ENCODE measurements at regions not wholly inside any gene's neighbourhood (a gene's known extent, or its start where the extent isn't known, plus 50 kb on each side); places are given as distances from the start of the nearest gene placed in this dataset.

- no peak overlapping the region for H3K27ac ChIP-seq
- no peak for TF ChIP-seq CTCF (conservative IDR thresholded peaks at IDR 0.05)
These were observed 555.9 kb downstream of the BCL11B start for GRCh38 chr14:98716133-98716532.

GRCh38 chr14:98721061-98721460 lies 550.9 kb downstream of the BCL11B start:
- H3K27ac ChIP-seq: no peak overlapping the region
- no peak for TF ChIP-seq CTCF (conservative IDR thresholded peaks at IDR 0.05)

GRCh38 chr14:98724734-98725133 lies 547.3 kb downstream of the BCL11B start:
- no peak overlapping the region for H3K27ac ChIP-seq
- no peak for TF ChIP-seq CTCF (conservative IDR thresholded peaks at IDR 0.05)

GRCh38 chr14:98725191-98725590 lies 546.8 kb downstream of the BCL11B start:
- H3K27ac ChIP-seq: no peak overlapping the region
- TF ChIP-seq CTCF (conservative IDR thresholded peaks at IDR 0.05): no peak

GRCh38 chr14:98725676-98726075 lies 546.3 kb downstream of the BCL11B start:
- TF ChIP-seq CTCF (conservative IDR thresholded peaks at IDR 0.05): no peak
- H3K27ac ChIP-seq: no peak overlapping the region

GRCh38 chr14:98726585-98727405 lies 545.2 kb downstream of the BCL11B start:
- no peak for TF ChIP-seq CTCF (conservative IDR thresholded peaks at IDR 0.05)
- no peak overlapping the region for H3K27ac ChIP-seq

GRCh38 chr14:98728024-98728423 lies 544.0 kb downstream of the BCL11B start:
- TF ChIP-seq CTCF (conservative IDR thresholded peaks at IDR 0.05): no peak
- no peak overlapping the region for H3K27ac ChIP-seq
